GM20000 (cell line): ENCODE measurements at regions not wholly inside any gene's neighbourhood (a gene's known extent, or its start where the extent isn't known, plus 50 kb on each side); places are given as distances from the start of the nearest gene placed in this dataset.

Experiments
- DNase-seq: peaks from one replicate; pipeline ENCODE4 v3.0.0; 2012; ENCODE audit warnings: low spot score
- CTCF ChIP-seq: IDR thresholded peaks from 2 replicates; pipeline ENCODE4 v1.5.1; 2012; ENCODE audit warnings: mild to moderate bottlenecking, control low read depth; ENCODE audit errors: extremely low read depth, missing control alignments

- DNase-seq: no peak
- no peak for TF ChIP-seq CTCF
Measured at GRCh38 chr3:190728574-190729246, 133.8 kb downstream of the GMNC start.

GRCh38 chr3:190722181-190722905 is 140.2 kb downstream of the GMNC start:
- TF ChIP-seq CTCF: no peak
- no peak for DNase-seq

- TF ChIP-seq CTCF: no peak
- DNase-seq: peak; percentile 7
Measured at GRCh38 chr3:190721330-190721729, 141.2 kb downstream of the GMNC start.

- DNase-seq: no peak
Measured at GRCh38 chr3:190718671-190719070, 143.8 kb downstream of the GMNC start.

GRCh38 chr3:190718097-190718496 is 144.4 kb downstream of the GMNC start:
- no peak for DNase-seq
- TF ChIP-seq CTCF: no peak

More at GRCh38 chr3:190718671-190719070, 143.8 kb downstream of the GMNC start:
- TF ChIP-seq CTCF: no peak

GRCh38 chr3:190716961-190717360 is 145.5 kb downstream of the GMNC start:
- TF ChIP-seq CTCF: no peak
- no peak for DNase-seq

- no peak for DNase-seq
- no peak for TF ChIP-seq CTCF
Measured at GRCh38 chr3:190716211-190716610, 146.3 kb downstream of the GMNC start.
